GM23248 (cell line): ENCODE measurements at regions not wholly inside any gene's neighbourhood (a gene's known extent, or its start where the extent isn't known, plus 50 kb on each side); places are given as distances from the start of the nearest gene placed in this dataset.

Experiments used
- EZH2 ChIP-seq: fragments of 200-600 bp; sonication (generic); IDR thresholded peaks from 2 replicates; pipeline ENCODE4 v1.6.1; 2018; ENCODE audit warnings: antibody characterized with exemption, mild to moderate bottlenecking; ENCODE audit not compliant: insufficient read depth, poor library complexity, severe bottlenecking
- EZH2phosphoT487 ChIP-seq: fragments of 200-600 bp; sonication (generic); IDR thresholded peaks from 2 replicates; pipeline ENCODE4 v1.6.1; 2018; ENCODE audit warnings: antibody characterized with exemption, moderate library complexity, mild to moderate bottlenecking, low read depth; ENCODE audit not compliant: insufficient read depth

DNA sequence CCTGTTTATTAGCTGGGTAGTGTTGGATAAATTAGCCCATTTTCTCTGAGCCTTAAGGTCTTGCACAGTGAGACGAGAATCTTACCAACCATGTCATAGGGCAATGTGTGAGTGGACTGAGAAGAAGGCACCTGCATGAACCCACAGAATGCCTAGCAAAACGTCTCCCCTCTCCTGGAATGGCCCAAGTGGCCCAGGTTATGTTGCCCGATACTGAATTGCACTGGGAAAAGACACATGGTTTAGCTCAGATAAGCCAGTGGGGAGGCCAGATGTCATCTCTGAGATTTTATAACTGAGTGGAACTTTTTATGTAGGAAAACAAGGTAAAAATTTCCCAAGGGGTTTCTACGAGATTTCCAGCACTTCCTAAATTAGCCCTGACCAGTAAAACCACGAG, 104.7 kb upstream of the IKZF1 start:
- no peak for TF ChIP-seq EZH2
- TF ChIP-seq EZH2phosphoT487, result no peak
